DOHH2 (cell line): ENCODE measurements at regions not wholly inside any gene's neighbourhood (a gene's known extent, or its start where the extent isn't known, plus 50 kb on each side); places are given as distances from the start of the nearest gene placed in this dataset.

Experiments
- H3F3A ChIP-seq: fragments of 200-600 bp; sonication (generic), shearing (Covaris generic); 2 replicates; pipeline ENCODE4 v1.6.0; 2016; ENCODE audit warnings: antibody characterized with exemption, mild to moderate bottlenecking; ENCODE audit not compliant: control insufficient read depth, insufficient read depth
- H3K27ac ChIP-seq: fragments of 200-600 bp; sonication (generic); 2 replicates; pipeline ENCODE4 v1.5.1; 2014; ENCODE audit warnings: low read depth, mild to moderate bottlenecking, low read length, moderate library complexity
- H3K27me3 ChIP-seq: fragments of 200-600 bp; sonication (generic); 2 replicates; pipeline ENCODE4 v1.6.1; 2014; ENCODE audit warnings: mild to moderate bottlenecking, low read length, mixed read lengths; ENCODE audit not compliant: control insufficient read depth
- H3K36me3 ChIP-seq: fragments of 200-600 bp; sonication (generic); 2 replicates; pipeline ENCODE4 v1.6.1; 2014; ENCODE audit warnings: mild to moderate bottlenecking, low read length, moderate library complexity, mixed read lengths; ENCODE audit not compliant: control insufficient read depth
- H3K4me1 ChIP-seq: fragments of 200-600 bp; sonication (generic); 2 replicates; pipeline ENCODE4 v1.6.1; 2014; ENCODE audit warnings: mild to moderate bottlenecking, low read length, mixed read lengths; ENCODE audit not compliant: control insufficient read depth
- H3K4me2 ChIP-seq: fragments of 200-600 bp; sonication (generic); 2 replicates; pipeline ENCODE4 v1.6.0; 2014; ENCODE audit warnings: mild to moderate bottlenecking, low read length, moderate library complexity
- H3K4me3 ChIP-seq: fragments of 200-600 bp; sonication (generic); 2 replicates; pipeline ENCODE4 v1.5.1; 2014; ENCODE audit warnings: mild to moderate bottlenecking, low read length, mixed read lengths
- H3K79me2 ChIP-seq: fragments of 200-600 bp; sonication (generic); 2 replicates; pipeline ENCODE4 v1.6.1; 2014; ENCODE audit warnings: mild to moderate bottlenecking, low read length, mixed read lengths; ENCODE audit not compliant: control insufficient read depth
- H3K9me2 ChIP-seq: fragments of 200-600 bp; sonication (generic); replicated peaks from 2 replicates; pipeline ENCODE4 v1.6.1; 2014; ENCODE audit warnings: mild to moderate bottlenecking, low read length, mixed read lengths; ENCODE audit not compliant: control insufficient read depth
- H3K9me3 ChIP-seq: fragments of 200-600 bp; sonication (generic); 2 replicates; pipeline ENCODE4 v1.6.1; 2014; ENCODE audit warnings: antibody characterized with exemption, low read length, mixed read lengths; ENCODE audit not compliant: control insufficient read depth, insufficient read depth
- H4K20me1 ChIP-seq: fragments of 200-600 bp; sonication (generic); 2 replicates; pipeline ENCODE4 v1.6.0; 2014; ENCODE audit warnings: low read depth, mild to moderate bottlenecking, antibody characterized with exemption, low read length, moderate library complexity; ENCODE audit not compliant: control insufficient read depth, insufficient read depth
- EZH2phosphoT487 ChIP-seq: fragments of 200-600 bp; sonication (generic); IDR thresholded peaks from 2 replicates; pipeline ENCODE4 v1.6.1; 2017; ENCODE audit warnings: borderline replicate concordance, mild to moderate bottlenecking, antibody characterized with exemption, low read length, moderate library complexity, mixed read lengths
- TF ChIP-seq, protein P1 (sequence below): fragments of 200-600 bp; sonication (generic); IDR thresholded peaks from one replicate; pipeline ENCODE4 v1.5.1; 2014; ENCODE audit warnings: antibody characterized with exemption, mild to moderate bottlenecking, low read depth, low read length; ENCODE audit not compliant: poor library complexity, severe bottlenecking

DNA sequence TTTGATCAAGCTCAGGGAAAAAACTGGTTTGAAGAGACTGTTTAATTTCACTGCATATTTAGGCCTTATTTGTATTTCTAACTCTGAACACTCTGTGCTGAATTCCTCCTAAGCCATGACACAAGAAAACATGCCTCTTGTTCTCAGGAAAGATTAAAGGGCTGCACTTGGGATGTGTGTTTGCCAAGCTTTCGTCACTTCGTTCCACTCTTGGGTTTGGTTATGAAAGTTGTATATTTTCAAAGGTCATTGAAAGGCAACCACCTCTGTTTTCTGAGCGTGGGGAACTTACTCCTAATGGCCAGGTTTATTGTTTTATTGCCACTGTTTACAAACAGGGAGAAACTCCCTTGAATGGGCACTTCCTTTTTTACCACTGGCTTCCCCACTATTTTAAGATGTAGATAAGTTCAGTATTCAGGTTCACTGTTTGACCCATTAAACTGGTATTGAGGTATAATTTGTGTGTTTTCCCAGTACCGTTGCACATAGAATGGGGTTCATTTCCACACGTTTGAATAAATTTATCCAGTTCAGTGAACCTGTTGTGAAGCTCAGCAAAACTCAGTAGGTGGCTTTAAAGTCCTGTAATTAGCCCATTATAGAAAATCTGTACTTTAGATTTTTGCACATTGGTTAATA is 65.3 kb downstream of the NKX2-1 start:
- Histone ChIP-seq H3K4me2 (no peak overlapping the region), H3K4me3 (no peak overlapping the region), H4K20me1 (no peaks in the 10 kb centered on the region), H3K36me3 (no peaks in the 10 kb centered on the region), H3F3A (no peaks in the 10 kb centered on the region), H3K4me1 (no peaks in the 10 kb centered on the region), H3K9me2 (no peaks in the 10 kb centered on the region), H3K27ac (no peak overlapping the region), H3K79me2 (no peaks in the 10 kb centered on the region), H3K9me3 (no peaks in the 10 kb centered on the region), H3K27me3 (no peaks in the 10 kb centered on the region; the same call in 1 of the 2 replicates)
- TF ChIP-seq, protein P1, sequence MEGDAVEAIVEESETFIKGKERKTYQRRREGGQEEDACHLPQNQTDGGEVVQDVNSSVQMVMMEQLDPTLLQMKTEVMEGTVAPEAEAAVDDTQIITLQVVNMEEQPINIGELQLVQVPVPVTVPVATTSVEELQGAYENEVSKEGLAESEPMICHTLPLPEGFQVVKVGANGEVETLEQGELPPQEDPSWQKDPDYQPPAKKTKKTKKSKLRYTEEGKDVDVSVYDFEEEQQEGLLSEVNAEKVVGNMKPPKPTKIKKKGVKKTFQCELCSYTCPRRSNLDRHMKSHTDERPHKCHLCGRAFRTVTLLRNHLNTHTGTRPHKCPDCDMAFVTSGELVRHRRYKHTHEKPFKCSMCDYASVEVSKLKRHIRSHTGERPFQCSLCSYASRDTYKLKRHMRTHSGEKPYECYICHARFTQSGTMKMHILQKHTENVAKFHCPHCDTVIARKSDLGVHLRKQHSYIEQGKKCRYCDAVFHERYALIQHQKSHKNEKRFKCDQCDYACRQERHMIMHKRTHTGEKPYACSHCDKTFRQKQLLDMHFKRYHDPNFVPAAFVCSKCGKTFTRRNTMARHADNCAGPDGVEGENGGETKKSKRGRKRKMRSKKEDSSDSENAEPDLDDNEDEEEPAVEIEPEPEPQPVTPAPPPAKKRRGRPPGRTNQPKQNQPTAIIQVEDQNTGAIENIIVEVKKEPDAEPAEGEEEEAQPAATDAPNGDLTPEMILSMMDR: no peak
- TF ChIP-seq EZH2phosphoT487: no peak

- no peak for TF ChIP-seq EZH2phosphoT487
- TF ChIP-seq, protein P1: no peak
- Histone ChIP-seq H3K27ac (no peak overlapping the region), H4K20me1 (no peaks in the 10 kb centered on the region), H3K4me3 (no peak overlapping the region), H3F3A (no peaks in the 10 kb centered on the region), H3K4me1 (no peaks in the 10 kb centered on the region), H3K9me2 (no peaks in the 10 kb centered on the region), H3K79me2 (no peaks in the 10 kb centered on the region), H3K4me2 (no peak overlapping the region), H3K9me3 (no peaks in the 10 kb centered on the region), H3K27me3 (no peaks in the 10 kb centered on the region), H3K36me3 (no peaks in the 10 kb centered on the region)
These were observed 67.2 kb downstream of the NKX2-1 start for GRCh38 chr14:36452860-36453259.

GRCh38 chr14:36451310-36452065 is 68.5 kb downstream of the NKX2-1 start:
- Histone ChIP-seq H3K36me3 (no peaks in the 10 kb centered on the region), H3F3A (no peaks in the 10 kb centered on the region), H3K27me3 (no peaks in the 10 kb centered on the region), H3K79me2 (no peaks in the 10 kb centered on the region), H3K27ac (no peak overlapping the region), H3K9me2 (no peaks in the 10 kb centered on the region), H4K20me1 (no peaks in the 10 kb centered on the region), H3K4me2 (no peak overlapping the region), H3K9me3 (no peaks in the 10 kb centered on the region), H3K4me3 (no peak overlapping the region), H3K4me1 (no peaks in the 10 kb centered on the region)
- TF ChIP-seq, protein P1: no peak
- no peak for TF ChIP-seq EZH2phosphoT487
